ENCODE measurements at regions not wholly inside any gene's neighbourhood (a gene's known extent, or its start where the extent isn't known, plus 50 kb on each side); places are given as distances from the start of the nearest gene placed in this dataset.

DNA sequence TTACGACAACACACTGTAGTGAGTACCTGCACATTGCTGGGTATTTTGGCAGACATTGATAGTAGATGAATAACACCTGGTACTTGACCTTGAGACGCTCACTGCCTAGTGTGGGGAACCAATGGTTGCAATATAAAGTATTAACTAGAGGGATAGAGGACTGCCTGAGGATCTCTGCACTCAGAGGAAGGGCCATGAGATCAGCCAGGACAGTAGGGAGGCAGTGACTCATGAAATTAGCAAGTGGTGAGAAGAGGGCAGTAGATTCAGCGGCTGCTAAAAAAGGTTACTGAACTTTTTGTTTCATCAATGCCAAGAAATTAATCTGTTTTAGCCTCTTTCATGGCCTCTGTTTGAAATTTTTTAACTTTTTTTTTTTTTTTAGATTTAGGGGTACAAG, 250.8 kb upstream of the TCF4 start:
- TF ChIP-seq EP300 (IDR thresholded peaks at IDR 0.05) (no peak), POLR2A (IDR thresholded peaks at IDR 0.05) (no peak)
- TF ChIP-seq, protein P1, sequence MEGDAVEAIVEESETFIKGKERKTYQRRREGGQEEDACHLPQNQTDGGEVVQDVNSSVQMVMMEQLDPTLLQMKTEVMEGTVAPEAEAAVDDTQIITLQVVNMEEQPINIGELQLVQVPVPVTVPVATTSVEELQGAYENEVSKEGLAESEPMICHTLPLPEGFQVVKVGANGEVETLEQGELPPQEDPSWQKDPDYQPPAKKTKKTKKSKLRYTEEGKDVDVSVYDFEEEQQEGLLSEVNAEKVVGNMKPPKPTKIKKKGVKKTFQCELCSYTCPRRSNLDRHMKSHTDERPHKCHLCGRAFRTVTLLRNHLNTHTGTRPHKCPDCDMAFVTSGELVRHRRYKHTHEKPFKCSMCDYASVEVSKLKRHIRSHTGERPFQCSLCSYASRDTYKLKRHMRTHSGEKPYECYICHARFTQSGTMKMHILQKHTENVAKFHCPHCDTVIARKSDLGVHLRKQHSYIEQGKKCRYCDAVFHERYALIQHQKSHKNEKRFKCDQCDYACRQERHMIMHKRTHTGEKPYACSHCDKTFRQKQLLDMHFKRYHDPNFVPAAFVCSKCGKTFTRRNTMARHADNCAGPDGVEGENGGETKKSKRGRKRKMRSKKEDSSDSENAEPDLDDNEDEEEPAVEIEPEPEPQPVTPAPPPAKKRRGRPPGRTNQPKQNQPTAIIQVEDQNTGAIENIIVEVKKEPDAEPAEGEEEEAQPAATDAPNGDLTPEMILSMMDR (IDR thresholded peaks at IDR 0.05): no peak

Measured in ovary (tissue), 3 donors.